Common myeloid progenitor, CD34-positive (primary cell): ENCODE measurements at regions not wholly inside any gene's neighbourhood (a gene's known extent, or its start where the extent isn't known, plus 50 kb on each side); places are given as distances from the start of the nearest gene placed in this dataset.

Source experiments
- CTCF ChIA-PET: fragments of 350-600 bp; sonication (Branson Sonifier 250); formaldehyde crosslinking; loops from one replicate; lab custom pipeline; 2021; ENCODE audit warnings: antibody characterized with exemption; lab: Charles Lee
- POLR2A ChIA-PET: fragments of 350-600 bp; sonication (Branson Sonifier 250); formaldehyde crosslinking; loops from one replicate; lab custom pipeline; 2021; ENCODE audit warnings: antibody characterized with exemption; lab: Charles Lee
- DNase-seq, 3 donors: peaks; one replicate each; pipeline versions ENCODE4 v3.0.0 to v3.0.0-alpha.2; 2013
- H3K27ac ChIP-seq, 2 experiments: 1 replicate in 1 of 2; 2 replicates in 1 of 2; pipeline ENCODE4 v1.7.0; 2013; ENCODE audit warnings: inconsistent platforms in 2 of 2, low read length in 2 of 2, mild to moderate bottlenecking in 2 of 2, low read depth in 1 of 2, moderate library complexity in 1 of 2; ENCODE audit not compliant: severe bottlenecking in 2 of 2, insufficient read depth in 1 of 2, poor library complexity in 1 of 2
- H3K27me3 ChIP-seq, 5 experiments: replicated peaks in 2 of 5; 1 replicate in 3 of 5; 2 replicates in 2 of 5; pipeline versions ENCODE4 v1.6.1 to v1.7.0; 2013; ENCODE audit warnings: low read length in 4 of 5, mild to moderate bottlenecking in 2 of 5, moderate library complexity in 2 of 5, inconsistent platforms in 1 of 5; ENCODE audit not compliant: insufficient read depth in 5 of 5, control insufficient read depth in 4 of 5
- H3K36me3 ChIP-seq, 4 experiments: 1 replicate in 2 of 4; 2 replicates in 2 of 4; pipeline versions ENCODE4 v1.6.1 to v1.7.0; 2013; ENCODE audit warnings: low read length in 3 of 4, control low read depth in 1 of 4, mild to moderate bottlenecking in 1 of 4; ENCODE audit not compliant: control insufficient read depth in 4 of 4, insufficient read depth in 4 of 4
- H3K4me1 ChIP-seq, 4 experiments: 1 replicate in 3 of 4; 2 replicates in 1 of 4; pipeline versions ENCODE4 v1.6.1 to v1.7.1; 2013; ENCODE audit warnings: low read length in 3 of 4, mild to moderate bottlenecking in 3 of 4, control low read depth in 1 of 4, inconsistent platforms in 1 of 4, moderate library complexity in 1 of 4; ENCODE audit not compliant: control insufficient read depth in 4 of 4, insufficient read depth in 4 of 4; ENCODE audit errors: control extremely low read depth in 1 of 4
- H3K4me3 ChIP-seq, 7 experiments: 1 replicate in 4 of 7; 2 replicates in 3 of 7; pipeline versions ENCODE4 v1.5.1 to v1.7.0; 2013; ENCODE audit warnings: mild to moderate bottlenecking in 7 of 7, low read length in 6 of 7, moderate library complexity in 6 of 7, inconsistent platforms in 2 of 7, low read depth in 2 of 7, control low read depth in 1 of 7; ENCODE audit not compliant: insufficient read depth in 4 of 7, control insufficient read depth in 1 of 7; ENCODE audit errors: extremely low read depth in 1 of 7
- H3K9me3 ChIP-seq, 5 experiments: 1 replicate in 4 of 5; 2 replicates in 1 of 5; pipeline versions ENCODE4 v1.6.1 to v1.7.1; 2013; ENCODE audit warnings: low read length in 4 of 5, mild to moderate bottlenecking in 2 of 5, inconsistent platforms in 1 of 5, low read depth in 1 of 5, moderate library complexity in 1 of 5; ENCODE audit not compliant: control insufficient read depth in 4 of 5, insufficient read depth in 2 of 5; ENCODE audit errors: control extremely low read depth in 1 of 5
- WGBS: methylation state at CpG from one replicate; pipeline ENCODE4 v1.1.5; 2013; ENCODE audit not compliant: insufficient coverage; 5-methylcytosine and 5-hydroxymethylcytosine counted together

GRCh38 chr4:8744083-8744805 is 127.4 kb downstream of the HMX1 start:
- Histone ChIP-seq H3K4me1 (no peaks in the 10 kb centered on the region), H3K4me3 (no peak overlapping the region), H3K27me3 (peaks cover 0 to 18% (median 9%) of the 10 kb centered on the region in 5 experiments), H3K27ac (no peak overlapping the region), H3K9me3 (no peaks in the 10 kb centered on the region), H3K36me3 (no peaks in the 10 kb centered on the region)
- WGBS = 83% methylated on average over 17 of the region's 18 CpGs
- ChIA-PET CTCF (no interaction called here), POLR2A (no interaction called here)
- DNase-seq = no peak

- POLR2A ChIA-PET = no interaction called here
Measured at GRCh38 chr4:8742546-8742945, 129.1 kb downstream of the HMX1 start.

GRCh38 chr4:8741513-8742226 is 130.0 kb downstream of the HMX1 start:
- no peak overlapping the region for H3K4me3 ChIP-seq
- WGBS = 94% methylated on average over 11 of the region's 12 CpGs
- POLR2A ChIA-PET = no interaction called here
- H3K9me3 ChIP-seq = no peaks in the 10 kb centered on the region
- H3K36me3 ChIP-seq = no peaks in the 10 kb centered on the region
- no peaks in the 10 kb centered on the region for H3K4me1 ChIP-seq
- H3K27me3 ChIP-seq = peaks cover 0 to 10% (median 5%) of the 10 kb centered on the region in 5 experiments
- no peak for DNase-seq
- no peak overlapping the region for H3K27ac ChIP-seq
- CTCF ChIA-PET = no interaction called here

More at GRCh38 chr4:8742546-8742945, 129.1 kb downstream of the HMX1 start:
- no peaks in the 10 kb centered on the region for H3K36me3 ChIP-seq
- H3K27ac ChIP-seq = no peak overlapping the region
- H3K27me3 ChIP-seq = peaks cover 0 to 10% (median 5%) of the 10 kb centered on the region in 5 experiments
- CTCF ChIA-PET = no interaction called here
- no peaks in the 10 kb centered on the region for H3K9me3 ChIP-seq
- WGBS = 76% methylated on average over 2 of the region's 2 CpGs
- DNase-seq = no peak
- H3K4me3 ChIP-seq = no peak overlapping the region
- no peaks in the 10 kb centered on the region for H3K4me1 ChIP-seq

GRCh38 chr4:8740666-8741395 is 130.8 kb downstream of the HMX1 start:
- no peak for DNase-seq
- H3K27me3 ChIP-seq = peaks cover 0 to 10% (median 5%) of the 10 kb centered on the region in 5 experiments
- no peak overlapping the region for H3K4me3 ChIP-seq
- ChIA-PET CTCF (no interaction called here), POLR2A (no interaction called here)
- 79% methylated on average over 17 of the region's 22 CpGs for WGBS
- H3K9me3 ChIP-seq = no peaks in the 10 kb centered on the region
- H3K36me3 ChIP-seq = no peaks in the 10 kb centered on the region
- no peak overlapping the region for H3K27ac ChIP-seq
- H3K4me1 ChIP-seq = no peaks in the 10 kb centered on the region

- CTCF ChIA-PET = no interaction called here
- 88% methylated on average over 19 of the region's 23 CpGs for WGBS
- H3K27me3 ChIP-seq = peaks cover 0 to 8% (median 5%) of the 10 kb centered on the region in 5 experiments
- no peaks in the 10 kb centered on the region for H3K4me1 ChIP-seq
- POLR2A ChIA-PET = no interaction called here
- H3K9me3 ChIP-seq = no peaks in the 10 kb centered on the region
- H3K27ac ChIP-seq = no peak overlapping the region
- no peak overlapping the region for H3K4me3 ChIP-seq
- no peaks in the 10 kb centered on the region for H3K36me3 ChIP-seq
- DNase-seq = no peak
Measured at GRCh38 chr4:8739820-8740665, 131.6 kb downstream of the HMX1 start.

GRCh38 chr4:8739317-8739716 is 132.3 kb downstream of the HMX1 start:
- Histone ChIP-seq H3K9me3 (peaks cover 0 to 4% (median 0%) of the 10 kb centered on the region in 5 experiments), H3K4me3 (no peak overlapping the region)
- WGBS = 96% methylated on average over 9 of the region's 11 CpGs

More at GRCh38 chr4:8739317-8739716, 132.3 kb downstream of the HMX1 start:
- ChIA-PET CTCF (no interaction called here), POLR2A (no interaction called here)
- no peaks in the 10 kb centered on the region for H3K4me1 ChIP-seq
- H3K36me3 ChIP-seq = no peaks in the 10 kb centered on the region
- no peak for DNase-seq
- peaks cover 0 to 8% (median 5%) of the 10 kb centered on the region in 5 experiments for H3K27me3 ChIP-seq
- no peak overlapping the region for H3K27ac ChIP-seq
